Right lobe of liver (tissue), 6 donors: ENCODE measurements at regions not wholly inside any gene's neighbourhood (a gene's known extent, or its start where the extent isn't known, plus 50 kb on each side); places are given as distances from the start of the nearest gene placed in this dataset.

Experiments
- ATAC-seq, 4 donors: fragments of 200-7000 bp; cut with Tn5 transposase; one replicate each; pipeline ENCODE4 v1.9.1; 2020; ENCODE audit warnings: mild to moderate bottlenecking in 4 of 4, moderate library complexity in 4 of 4
- DNase-seq, 3 donors: peaks; one replicate each; pipeline ENCODE4 v3.0.0-alpha.2; 2020
- H3K27ac ChIP-seq, 3 donors: fragments of 200-600 bp; one replicate each; pipeline ENCODE4 v1.8.0; 2022
- H3K27me3 ChIP-seq, 2 donors: fragments of 200-600 bp; one replicate each; pipeline ENCODE4 v1.8.0; 2022
- H3K36me3 ChIP-seq, 4 donors: fragments of 200-600 bp; sonication (generic) in 1 of 4; one replicate each; pipeline versions ENCODE4 v1.5.1 to v1.8.0; 2017 to 2022; ENCODE audit warnings: control low read depth in 1 of 4
- H3K4me1 ChIP-seq, 4 donors: fragments of 200-600 bp; sonication (generic) in 1 of 4; one replicate each; pipeline versions ENCODE4 v1.5.1 to v1.8.0; 2017 to 2022; ENCODE audit warnings: control low read depth in 1 of 4
- H3K4me3 ChIP-seq, 3 donors: fragments of 200-600 bp; one replicate each; pipeline ENCODE4 v1.8.0; 2022
- H3K9me3 ChIP-seq, 4 donors: fragments of 200-600 bp; sonication (generic) in 1 of 4; one replicate each; pipeline versions ENCODE4 v1.5.1 to v1.8.0; 2017 to 2022; ENCODE audit warnings: control low read depth in 1 of 4
- POLR2A ChIP-seq: fragments of 450-650 bp; IDR thresholded peaks from one replicate; pipeline ENCODE4 v1.6.1; 2017; ENCODE audit warnings: antibody characterized with exemption, mild to moderate bottlenecking
- WGBS: methylation state at CpG from one replicate; pipeline ENCODE4 v1.1.6; 2018; ENCODE audit warnings: low coverage, low lambda C conversion rate; ENCODE audit not compliant: insufficient coverage; ENCODE audit errors: missing lambda C conversion rate; 5-methylcytosine and 5-hydroxymethylcytosine counted together
- intact Hi-C, 2 donors: fragments of 100-400 bp; cut with DNase I; formaldehyde crosslinking; loops; one replicate each; pipeline versions ENCODE4 v1.11.2 to v1.14.1; 2022
- TF ChIP-seq, protein P1 (sequence below), 4 donors: fragments of 200-600 bp in 3 of 4; fragments of 450-650 bp in 1 of 4; IDR thresholded peaks; one replicate each; pipeline versions ENCODE4 v1.5.1 to v1.8.0; 2016 to 2022; ENCODE audit warnings: antibody characterized with exemption in 4 of 4, mild to moderate bottlenecking in 2 of 4
- donor health status: DM: no; HTN: yes; CAD: no.
- donor health status: DM: no; HTN: no; CAD: no.
- donor health status: DM: no; HTN: no; CAD: no.
- donor health status: DM: no; HTN: yes; CAD: no.
- donor health status: DM: no; HTN: yes; CAD: no.

DNA sequence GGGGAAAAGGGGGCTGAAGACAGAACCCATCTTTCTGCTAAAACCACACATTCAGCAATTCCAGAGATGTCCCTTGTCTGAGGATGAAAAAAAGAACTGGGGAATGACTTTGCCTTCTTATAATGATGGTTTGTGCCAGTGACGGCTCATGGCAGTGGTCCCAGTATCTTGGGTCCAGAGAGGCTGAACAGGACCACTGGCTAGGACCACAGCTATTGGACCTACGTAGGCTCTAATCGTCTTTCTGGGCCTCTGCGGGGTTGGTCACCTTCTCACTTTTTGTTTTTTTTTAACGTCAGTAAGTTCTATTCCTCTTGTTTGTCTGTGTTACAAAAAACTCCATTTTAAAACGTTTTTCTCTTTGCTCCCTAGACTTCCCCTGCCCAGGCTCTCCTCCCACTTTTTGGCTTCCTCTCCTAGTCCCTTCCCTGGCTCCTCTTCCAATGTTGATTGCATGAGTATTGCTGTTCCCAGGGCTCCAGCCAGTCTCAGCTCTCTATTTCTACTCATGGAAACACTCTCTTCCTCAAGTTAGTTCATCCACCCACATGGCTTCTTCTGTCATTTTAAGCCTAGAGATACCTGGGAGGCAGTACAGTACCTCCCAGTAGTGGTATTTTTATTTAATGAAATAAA lies 52.6 kb upstream of the STX18 start:
- no peaks in the 10 kb centered on the region for H3K9me3 ChIP-seq
- no peaks in the 10 kb centered on the region for H3K4me1 ChIP-seq
- 89% methylated on average over 6 of the region's 6 CpGs for WGBS
- intact Hi-C loops = no loop called here
- H3K27me3 ChIP-seq = no peaks in the 10 kb centered on the region
- no peak for TF ChIP-seq POLR2A
- TF ChIP-seq, protein P1, sequence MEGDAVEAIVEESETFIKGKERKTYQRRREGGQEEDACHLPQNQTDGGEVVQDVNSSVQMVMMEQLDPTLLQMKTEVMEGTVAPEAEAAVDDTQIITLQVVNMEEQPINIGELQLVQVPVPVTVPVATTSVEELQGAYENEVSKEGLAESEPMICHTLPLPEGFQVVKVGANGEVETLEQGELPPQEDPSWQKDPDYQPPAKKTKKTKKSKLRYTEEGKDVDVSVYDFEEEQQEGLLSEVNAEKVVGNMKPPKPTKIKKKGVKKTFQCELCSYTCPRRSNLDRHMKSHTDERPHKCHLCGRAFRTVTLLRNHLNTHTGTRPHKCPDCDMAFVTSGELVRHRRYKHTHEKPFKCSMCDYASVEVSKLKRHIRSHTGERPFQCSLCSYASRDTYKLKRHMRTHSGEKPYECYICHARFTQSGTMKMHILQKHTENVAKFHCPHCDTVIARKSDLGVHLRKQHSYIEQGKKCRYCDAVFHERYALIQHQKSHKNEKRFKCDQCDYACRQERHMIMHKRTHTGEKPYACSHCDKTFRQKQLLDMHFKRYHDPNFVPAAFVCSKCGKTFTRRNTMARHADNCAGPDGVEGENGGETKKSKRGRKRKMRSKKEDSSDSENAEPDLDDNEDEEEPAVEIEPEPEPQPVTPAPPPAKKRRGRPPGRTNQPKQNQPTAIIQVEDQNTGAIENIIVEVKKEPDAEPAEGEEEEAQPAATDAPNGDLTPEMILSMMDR (IDR thresholded peaks at IDR 0.05) = no peak
- no peak overlapping the region for H3K27ac ChIP-seq
- ATAC-seq (no peak), DNase-seq (no peak)
- no peaks in the 10 kb centered on the region for H3K36me3 ChIP-seq
- H3K4me3 ChIP-seq = no peak overlapping the region

DNA sequence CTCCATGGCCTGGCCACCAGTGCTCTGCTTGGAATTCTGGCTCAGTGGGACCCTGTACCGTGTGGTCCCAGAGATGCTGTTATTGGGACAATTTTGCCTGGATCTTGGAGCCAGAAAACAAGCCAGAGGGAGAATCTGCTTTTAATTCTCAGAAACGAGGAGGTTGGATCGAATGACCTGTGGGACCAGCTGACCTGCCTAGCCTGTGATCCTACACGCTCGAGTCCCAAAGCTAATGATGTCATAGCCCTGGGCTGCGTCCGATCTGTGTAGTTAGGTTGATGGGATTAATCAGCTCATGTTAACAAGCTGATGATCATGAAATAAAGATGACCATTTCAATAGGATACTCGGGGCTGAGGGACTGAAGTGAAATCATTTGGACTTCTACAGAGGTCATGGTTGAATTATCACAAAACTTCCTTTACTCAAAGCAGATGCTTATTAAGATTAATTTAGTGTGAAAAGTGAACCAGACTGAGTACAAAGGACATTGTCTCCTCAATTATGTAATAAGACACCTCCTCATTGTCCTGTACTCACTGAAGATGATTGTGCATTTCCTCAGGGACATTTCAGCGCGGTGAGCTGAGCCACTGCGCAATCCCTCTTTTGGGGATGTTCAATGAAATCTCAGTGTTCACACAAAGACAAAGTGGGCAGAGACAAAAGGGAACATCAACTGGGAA lies 51.9 kb upstream of the STX18 start:
- WGBS = 94% methylated on average over 10 of the region's 11 CpGs
- no peak for DNase-seq
- Histone ChIP-seq H3K27ac (no peak overlapping the region), H3K4me1 (no peaks in the 10 kb centered on the region), H3K9me3 (no peaks in the 10 kb centered on the region), H3K36me3 (no peaks in the 10 kb centered on the region), H3K4me3 (no peak overlapping the region), H3K27me3 (no peaks in the 10 kb centered on the region)
- TF ChIP-seq, protein P1 (IDR thresholded peaks at IDR 0.05) = no peak
- no peak for TF ChIP-seq POLR2A
- ATAC-seq = no peak
- intact Hi-C loops = no loop called here

DNA sequence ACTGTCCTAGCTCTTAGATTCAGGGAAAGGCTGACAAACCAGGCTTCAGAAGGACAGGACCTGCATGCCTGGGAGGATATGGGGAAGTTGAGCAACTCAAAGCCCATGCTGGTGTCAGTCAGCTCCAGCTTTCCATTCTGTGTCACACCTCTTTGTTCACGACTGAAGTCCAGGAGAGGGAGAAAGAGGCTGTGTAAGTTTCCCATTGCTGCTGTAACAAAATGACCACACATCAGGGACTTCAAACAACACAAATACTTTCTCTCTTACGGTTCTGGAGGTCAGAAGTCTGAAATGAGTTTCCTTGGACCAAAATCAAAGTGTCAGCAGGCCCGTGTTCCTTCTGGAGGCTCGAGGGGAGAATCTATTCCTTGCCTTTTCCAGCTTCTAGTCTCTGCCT lies 50.6 kb upstream of the STX18 start:
- WGBS = 66% methylated on average over 4 of the region's 4 CpGs
- TF ChIP-seq POLR2A = no peak
- TF ChIP-seq, protein P1 (IDR thresholded peaks at IDR 0.05) = no peak
- ATAC-seq = no peak

More for the DNA sequence above, 50.6 kb upstream of the STX18 start:
- no peaks in the 10 kb centered on the region for H3K36me3 ChIP-seq
- no peaks in the 10 kb centered on the region for H3K9me3 ChIP-seq
- no peaks in the 10 kb centered on the region for H3K4me1 ChIP-seq
- H3K4me3 ChIP-seq = no peak overlapping the region
- H3K27ac ChIP-seq = no peak overlapping the region
- H3K27me3 ChIP-seq = no peaks in the 10 kb centered on the region
- intact Hi-C loops = no loop called here
- DNase-seq = no peak
